Liver (tissue), 8 donors: ENCODE measurements at regions not wholly inside any gene's neighbourhood (a gene's known extent, or its start where the extent isn't known, plus 50 kb on each side); places are given as distances from the start of the nearest gene placed in this dataset.

Experiments
- DNase-seq: peaks from one replicate; pipeline ENCODE4 v3.0.0-alpha.2; 2017; ENCODE audit warnings: low spot score
- H3K27ac ChIP-seq, 2 donors: one replicate each; pipeline ENCODE4 v1.7.0; 2013; ENCODE audit warnings: inconsistent platforms in 2 of 2, low read length in 2 of 2, control low read depth in 1 of 2, low read depth in 1 of 2, mild to moderate bottlenecking in 1 of 2
- H3K27me3 ChIP-seq, 4 donors: one replicate each; pipeline versions ENCODE4 v1.6.1 to v1.7.0; 2013; ENCODE audit warnings: low read length in 3 of 4, inconsistent platforms in 1 of 4, mild to moderate bottlenecking in 1 of 4, moderate library complexity in 1 of 4; ENCODE audit not compliant: control insufficient read depth in 4 of 4, insufficient read depth in 4 of 4
- H3K36me3 ChIP-seq, 4 donors: one replicate each; pipeline versions ENCODE4 v1.6.1 to v1.7.0; 2013; ENCODE audit warnings: low read length in 3 of 4, mild to moderate bottlenecking in 3 of 4, low read depth in 1 of 4, moderate library complexity in 1 of 4; ENCODE audit not compliant: control insufficient read depth in 4 of 4, insufficient read depth in 3 of 4
- H3K4me1 ChIP-seq, 4 donors: one replicate each; pipeline versions ENCODE4 v1.6.1 to v1.7.0; 2013; ENCODE audit warnings: low read length in 3 of 4, mild to moderate bottlenecking in 3 of 4, moderate library complexity in 1 of 4; ENCODE audit not compliant: control insufficient read depth in 4 of 4, insufficient read depth in 4 of 4
- H3K4me3 ChIP-seq, 3 donors: one replicate each; pipeline versions ENCODE4 v1.6.1 to v1.7.0; 2013; ENCODE audit warnings: low read length in 3 of 3, control low read depth in 1 of 3, low read depth in 1 of 3, mild to moderate bottlenecking in 1 of 3
- H3K9ac ChIP-seq, 2 donors: one replicate each; pipeline ENCODE4 v1.7.0; 2013; ENCODE audit warnings: low read length in 2 of 2, mild to moderate bottlenecking in 2 of 2, moderate library complexity in 2 of 2, control low read depth in 1 of 2, low read depth in 1 of 2
- H3K9me3 ChIP-seq, 4 donors: one replicate each; pipeline versions ENCODE4 v1.6.1 to v1.7.0; 2013; ENCODE audit warnings: low read length in 3 of 4; ENCODE audit not compliant: control insufficient read depth in 4 of 4
- EGR1 ChIP-seq, 2 donors: IDR thresholded peaks; 2 replicates each; pipeline ENCODE4 v1.6.1; 2016 to 2018; ENCODE audit warnings: antibody characterized with exemption in 2 of 2, low read depth in 2 of 2
- FOXA1 ChIP-seq: IDR thresholded peaks from 2 replicates; pipeline ENCODE4 v1.6.1; 2016; ENCODE audit warnings: antibody characterized with exemption
- FOXA2 ChIP-seq: IDR thresholded peaks from 2 replicates; pipeline ENCODE4 v1.6.1; 2016; ENCODE audit warnings: antibody characterized with exemption
- GABPA ChIP-seq, 2 donors: IDR thresholded peaks in 1 of 2; conservative IDR thresholded peaks in 1 of 2; 2 replicates each; pipeline ENCODE4 v1.6.1; 2016; ENCODE audit warnings: antibody characterized with exemption in 2 of 2, mild to moderate bottlenecking in 1 of 2, moderate library complexity in 1 of 2
- HNF4A ChIP-seq, 2 donors: conservative IDR thresholded peaks; 2 replicates each; pipeline ENCODE4 v1.6.1; 2016; ENCODE audit warnings: antibody characterized with exemption in 2 of 2, mild to moderate bottlenecking in 2 of 2
- HNF4G ChIP-seq: IDR thresholded peaks from 2 replicates; pipeline ENCODE4 v1.6.1; 2016; ENCODE audit warnings: antibody characterized with exemption
- JUND ChIP-seq, 2 donors: IDR thresholded peaks; 2 replicates each; pipeline ENCODE4 v1.6.1; 2016; ENCODE audit warnings: antibody characterized with exemption in 2 of 2
- NR2F2 ChIP-seq: IDR thresholded peaks from 2 replicates; pipeline ENCODE4 v1.6.1; 2016; ENCODE audit warnings: antibody characterized with exemption
- RAD21 ChIP-seq, 2 donors: IDR thresholded peaks; 2 replicates each; pipeline ENCODE4 v1.6.1; 2016; ENCODE audit warnings: antibody characterized with exemption in 2 of 2, mild to moderate bottlenecking in 2 of 2
- RXRA ChIP-seq, 2 donors: IDR thresholded peaks; 2 replicates each; pipeline ENCODE4 v1.6.1; 2017 to 2018; ENCODE audit warnings: antibody characterized with exemption in 2 of 2, mild to moderate bottlenecking in 1 of 2
- SP1 ChIP-seq: IDR thresholded peaks from 2 replicates; pipeline ENCODE4 v1.6.1; 2018; ENCODE audit warnings: antibody characterized with exemption, mild to moderate bottlenecking
- TAF1 ChIP-seq: conservative IDR thresholded peaks from 2 replicates; pipeline ENCODE4 v1.6.1; 2016; ENCODE audit warnings: antibody characterized with exemption, mild to moderate bottlenecking
- YY1 ChIP-seq: IDR thresholded peaks from 2 replicates; pipeline ENCODE4 v1.6.1; 2016; ENCODE audit warnings: antibody characterized with exemption, mild to moderate bottlenecking
- WGBS: extraction: QIAGEN DNeasy Blood & Tissue Kit; methylation state at CpG from one replicate; pipeline ENCODE4 v1.1.7; 2013; 5-methylcytosine and 5-hydroxymethylcytosine counted together
- TF ChIP-seq, protein P1 (sequence below): IDR thresholded peaks from 2 replicates; pipeline ENCODE4 v1.6.1; 2016; ENCODE audit warnings: antibody characterized with exemption
- TF ChIP-seq, protein P2 (sequence below): IDR thresholded peaks from 2 replicates; pipeline ENCODE4 v1.6.1; 2016; ENCODE audit warnings: antibody characterized with exemption
- TF ChIP-seq, protein P3 (sequence below): fragments of 150-350 bp; IDR thresholded peaks from 2 replicates; pipeline ENCODE4 v1.5.1; 2017; ENCODE audit warnings: improper control_type of control experiment, low read depth, low read length; ENCODE audit not compliant: missing input control
- TF ChIP-seq, protein P4 (sequence below): IDR thresholded peaks from 2 replicates; pipeline ENCODE4 v1.6.1; 2016; ENCODE audit warnings: antibody characterized with exemption
- donor health status: healthy.
- donor health status: healthy.
- donor health status: healthy.
- donor health status: healthy.
- donor health status: healthy.

DNA sequence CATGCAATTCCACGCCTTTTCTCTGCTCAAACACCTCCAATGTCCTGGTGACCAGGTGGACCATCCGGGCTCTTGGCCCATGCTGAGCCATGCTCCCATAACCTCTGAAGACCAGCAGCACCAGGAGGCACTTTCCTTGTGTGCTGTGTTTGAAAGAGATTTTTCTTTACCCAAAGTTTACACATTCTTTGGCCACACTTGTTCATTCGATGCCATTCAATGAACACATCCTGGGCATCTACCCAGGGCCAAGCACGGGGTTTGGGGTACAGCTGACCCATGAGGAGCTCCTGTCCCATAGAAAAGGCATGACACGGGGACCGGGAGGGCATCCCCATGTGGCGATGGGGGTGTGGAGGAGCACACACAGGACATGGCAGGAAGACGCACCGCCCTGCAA, 77.1 kb upstream of the IRX1 start:
- peaks cover 0 to 2% (median 0%) of the 10 kb centered on the region in 4 donors for H3K9me3 ChIP-seq
- no peak overlapping the region for H3K9ac ChIP-seq
- no peaks in the 10 kb centered on the region for H3K36me3 ChIP-seq
- no peaks in the 10 kb centered on the region for H3K27me3 ChIP-seq
- no peaks in the 10 kb centered on the region for H3K4me1 ChIP-seq
- H3K4me3 ChIP-seq: no peak overlapping the region
- WGBS: 84% methylated on average over 9 of the region's 9 CpGs
- no peak overlapping the region for H3K27ac ChIP-seq
- TF ChIP-seq HNF4G (no peak), RAD21 (IDR thresholded peaks at IDR 0.05) (no peak), GABPA (IDR thresholded peaks at IDR 0.05 in 1 of 2, conservative IDR thresholded peaks at IDR 0.05 in 1 of 2) (no peak), EGR1 (IDR thresholded peaks at IDR 0.05; ENCODE audit: low read depth in 2 of 2) (no peak), TAF1 (no peak), FOXA2 (no peak), RXRA (IDR thresholded peaks at IDR 0.05) (no peak), HNF4A (conservative IDR thresholded peaks at IDR 0.05) (no peak), FOXA1 (no peak), YY1 (no peak), SP1 (no peak)
- TF ChIP-seq, protein P1, sequence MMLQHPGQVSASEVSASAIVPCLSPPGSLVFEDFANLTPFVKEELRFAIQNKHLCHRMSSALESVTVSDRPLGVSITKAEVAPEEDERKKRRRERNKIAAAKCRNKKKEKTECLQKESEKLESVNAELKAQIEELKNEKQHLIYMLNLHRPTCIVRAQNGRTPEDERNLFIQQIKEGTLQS: no peak
- TF ChIP-seq, protein P2, sequence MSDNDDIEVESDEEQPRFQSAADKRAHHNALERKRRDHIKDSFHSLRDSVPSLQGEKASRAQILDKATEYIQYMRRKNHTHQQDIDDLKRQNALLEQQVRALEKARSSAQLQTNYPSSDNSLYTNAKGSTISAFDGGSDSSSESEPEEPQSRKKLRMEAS: no peak
- TF ChIP-seq, protein P3, sequence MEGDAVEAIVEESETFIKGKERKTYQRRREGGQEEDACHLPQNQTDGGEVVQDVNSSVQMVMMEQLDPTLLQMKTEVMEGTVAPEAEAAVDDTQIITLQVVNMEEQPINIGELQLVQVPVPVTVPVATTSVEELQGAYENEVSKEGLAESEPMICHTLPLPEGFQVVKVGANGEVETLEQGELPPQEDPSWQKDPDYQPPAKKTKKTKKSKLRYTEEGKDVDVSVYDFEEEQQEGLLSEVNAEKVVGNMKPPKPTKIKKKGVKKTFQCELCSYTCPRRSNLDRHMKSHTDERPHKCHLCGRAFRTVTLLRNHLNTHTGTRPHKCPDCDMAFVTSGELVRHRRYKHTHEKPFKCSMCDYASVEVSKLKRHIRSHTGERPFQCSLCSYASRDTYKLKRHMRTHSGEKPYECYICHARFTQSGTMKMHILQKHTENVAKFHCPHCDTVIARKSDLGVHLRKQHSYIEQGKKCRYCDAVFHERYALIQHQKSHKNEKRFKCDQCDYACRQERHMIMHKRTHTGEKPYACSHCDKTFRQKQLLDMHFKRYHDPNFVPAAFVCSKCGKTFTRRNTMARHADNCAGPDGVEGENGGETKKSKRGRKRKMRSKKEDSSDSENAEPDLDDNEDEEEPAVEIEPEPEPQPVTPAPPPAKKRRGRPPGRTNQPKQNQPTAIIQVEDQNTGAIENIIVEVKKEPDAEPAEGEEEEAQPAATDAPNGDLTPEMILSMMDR: no peak
- no peak for DNase-seq

DNA sequence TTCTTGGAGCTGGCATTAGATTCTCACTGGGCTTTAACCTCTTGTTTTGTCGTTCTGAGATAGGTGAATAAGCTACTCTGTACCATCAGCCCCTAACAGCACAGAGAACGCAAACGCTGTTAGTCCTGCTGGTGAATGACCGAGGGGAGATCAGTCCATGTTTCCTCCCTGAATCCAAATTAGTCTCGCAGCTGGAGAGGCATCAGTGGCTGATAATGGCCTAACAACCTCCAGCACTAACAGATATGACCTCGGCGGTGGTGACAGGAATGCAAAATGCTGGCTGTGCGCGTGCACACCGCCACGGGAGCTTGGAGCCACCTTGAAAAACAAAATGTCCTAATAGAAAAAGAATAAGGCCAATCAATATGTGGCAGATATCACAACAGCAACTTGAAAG, 77.6 kb upstream of the IRX1 start:
- Histone ChIP-seq H3K4me1 (no peaks in the 10 kb centered on the region), H3K9me3 (peaks cover 0 to 2% (median 0%) of the 10 kb centered on the region in 4 donors), H3K27me3 (no peaks in the 10 kb centered on the region), H3K36me3 (no peaks in the 10 kb centered on the region), H3K9ac (no peak overlapping the region), H3K27ac (no peak overlapping the region), H3K4me3 (no peak overlapping the region)
- TF ChIP-seq RXRA (IDR thresholded peaks at IDR 0.05) (peak in 1 of 2 donors; percentile 60), JUND (IDR thresholded peaks at IDR 0.05) (no peak)
- 68% methylated on average over 11 of the region's 11 CpGs for WGBS
- DNase-seq: no peak

DNA sequence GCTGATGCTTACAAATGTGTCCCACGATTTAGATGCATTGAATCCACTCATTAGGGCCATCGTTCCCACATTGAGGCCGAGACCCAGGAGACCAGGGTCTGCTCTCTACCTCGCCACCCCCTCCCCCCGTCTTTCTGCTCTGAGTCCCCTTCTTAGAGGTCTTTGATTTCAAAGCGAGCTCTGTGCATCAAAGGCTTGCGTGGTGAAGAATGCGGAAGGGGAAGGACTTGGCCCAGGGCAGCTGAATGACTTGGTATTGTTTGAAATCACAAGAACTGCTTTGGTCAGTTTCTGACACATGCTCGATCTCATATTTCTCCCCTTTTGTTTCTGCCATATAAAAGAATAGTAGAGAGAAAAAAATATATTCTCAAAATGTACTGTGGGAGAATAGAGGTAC, 78.3 kb upstream of the IRX1 start:
- Histone ChIP-seq H3K4me1 (no peaks in the 10 kb centered on the region), H3K27ac (no peak overlapping the region), H3K9ac (no peak overlapping the region), H3K27me3 (no peaks in the 10 kb centered on the region), H3K36me3 (no peaks in the 10 kb centered on the region), H3K4me3 (no peak overlapping the region), H3K9me3 (peaks cover 0 to 2% (median 0%) of the 10 kb centered on the region in 4 donors)
- 41% methylated on average over 9 of the region's 9 CpGs for WGBS
- no peak for DNase-seq
- TF ChIP-seq JUND (IDR thresholded peaks at IDR 0.05): no peak
- no peak for TF ChIP-seq NR2F2
- no peak for TF ChIP-seq YY1
- TF ChIP-seq FOXA1: no peak
- TF ChIP-seq TAF1: no peak
- no peak for TF ChIP-seq RXRA (IDR thresholded peaks at IDR 0.05)
- TF ChIP-seq FOXA2: no peak
- no peak for TF ChIP-seq SP1
- TF ChIP-seq, protein P4, sequence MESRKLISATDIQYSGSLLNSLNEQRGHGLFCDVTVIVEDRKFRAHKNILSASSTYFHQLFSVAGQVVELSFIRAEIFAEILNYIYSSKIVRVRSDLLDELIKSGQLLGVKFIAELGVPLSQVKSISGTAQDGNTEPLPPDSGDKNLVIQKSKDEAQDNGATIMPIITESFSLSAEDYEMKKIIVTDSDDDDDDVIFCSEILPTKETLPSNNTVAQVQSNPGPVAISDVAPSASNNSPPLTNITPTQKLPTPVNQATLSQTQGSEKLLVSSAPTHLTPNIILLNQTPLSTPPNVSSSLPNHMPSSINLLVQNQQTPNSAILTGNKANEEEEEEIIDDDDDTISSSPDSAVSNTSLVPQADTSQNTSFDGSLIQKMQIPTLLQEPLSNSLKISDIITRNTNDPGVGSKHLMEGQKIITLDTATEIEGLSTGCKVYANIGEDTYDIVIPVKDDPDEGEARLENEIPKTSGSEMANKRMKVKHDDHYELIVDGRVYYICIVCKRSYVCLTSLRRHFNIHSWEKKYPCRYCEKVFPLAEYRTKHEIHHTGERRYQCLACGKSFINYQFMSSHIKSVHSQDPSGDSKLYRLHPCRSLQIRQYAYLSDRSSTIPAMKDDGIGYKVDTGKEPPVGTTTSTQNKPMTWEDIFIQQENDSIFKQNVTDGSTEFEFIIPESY: no peak
- no peak for TF ChIP-seq HNF4A (conservative IDR thresholded peaks at IDR 0.05)
- TF ChIP-seq, protein P2: no peak
- TF ChIP-seq, protein P3: no peak
- TF ChIP-seq GABPA (IDR thresholded peaks at IDR 0.05 in 1 of 2, conservative IDR thresholded peaks at IDR 0.05 in 1 of 2): no peak
